Keratinocyte (primary cell): ENCODE measurements at regions not wholly inside any gene's neighbourhood (a gene's known extent, or its start where the extent isn't known, plus 50 kb on each side); places are given as distances from the start of the nearest gene placed in this dataset.

ENCODE experiments used
- DNase-seq: peaks from one replicate; pipeline ENCODE4 v3.0.0-alpha.2; 2011; ENCODE audit warnings: low read depth, missing footprints, low spot score
- FAIRE-seq: peaks from 2 replicates; lab custom pipeline; 2011; peaks lifted over from hg19 to GRCh38; lab: Jason Lieb, UNC
- H2AFZ ChIP-seq: 2 replicates; pipeline ENCODE4 v1.6.0; 2012; ENCODE audit warnings: low read length, control low read depth, inconsistent platforms; ENCODE audit not compliant: control insufficient read depth
- H3K27ac ChIP-seq: 2 replicates; pipeline ENCODE4 v1.5.1; 2011; ENCODE audit warnings: low read length; ENCODE audit not compliant: control insufficient read depth, insufficient read depth
- H3K27me3 ChIP-seq: 3 replicates; pipeline ENCODE4 v1.6.0; 2011; ENCODE audit warnings: low read length; ENCODE audit not compliant: control insufficient read depth, insufficient read depth; ENCODE audit errors: extremely low read depth
- H3K36me3 ChIP-seq, 2 experiments: 2 replicates in 1 of 2; 3 replicates in 1 of 2; pipeline ENCODE4 v1.5.1; 2011; ENCODE audit warnings: low read length in 2 of 2, mild to moderate bottlenecking in 1 of 2; ENCODE audit not compliant: control insufficient read depth in 2 of 2, insufficient read depth in 2 of 2; ENCODE audit errors: extremely low read depth in 1 of 2
- H3K4me1 ChIP-seq: 3 replicates; pipeline ENCODE4 v1.5.1; 2011; ENCODE audit warnings: low read length; ENCODE audit not compliant: control insufficient read depth, insufficient read depth; ENCODE audit errors: extremely low read depth
- H3K4me2 ChIP-seq: 3 replicates; pipeline ENCODE4 v1.6.0; 2011; ENCODE audit warnings: low read depth, low read length; ENCODE audit not compliant: control insufficient read depth, insufficient read depth; ENCODE audit errors: extremely low read depth
- H3K4me3 ChIP-seq, 3 experiments: fragments of 200-600 bp in 1 of 3; sonication (generic) in 1 of 3; 2 replicates in 2 of 3; 3 replicates in 1 of 3; pipeline ENCODE4 v1.5.1; 2011 to 2016; ENCODE audit warnings: low read length in 3 of 3, mild to moderate bottlenecking in 3 of 3, control low read depth in 2 of 3, inconsistent platforms in 1 of 3, low read depth in 1 of 3, mixed read lengths in 1 of 3, mixed run types in 1 of 3, moderate library complexity in 1 of 3; ENCODE audit not compliant: control insufficient read depth in 2 of 3, insufficient read depth in 2 of 3; ENCODE audit errors: extremely low read depth in 1 of 3
- H3K79me2 ChIP-seq: 2 replicates; pipeline ENCODE4 v1.6.0; 2012; ENCODE audit warnings: low read length; ENCODE audit not compliant: control insufficient read depth, insufficient read depth
- H3K9ac ChIP-seq: 3 replicates; pipeline ENCODE4 v1.6.0; 2011; ENCODE audit warnings: low read length; ENCODE audit not compliant: control insufficient read depth, insufficient read depth; ENCODE audit errors: extremely low read depth
- H3K9me1 ChIP-seq: 3 replicates; pipeline ENCODE4 v1.6.0; 2011; ENCODE audit warnings: low read length; ENCODE audit not compliant: control insufficient read depth, insufficient read depth; ENCODE audit errors: extremely low read depth
- H3K9me3 ChIP-seq: 2 replicates; pipeline ENCODE4 v1.5.1; 2012; ENCODE audit warnings: low read depth, low read length; ENCODE audit not compliant: control insufficient read depth
- H4K20me1 ChIP-seq: 3 replicates; pipeline ENCODE4 v1.6.0; 2011; ENCODE audit warnings: low read length; ENCODE audit not compliant: control insufficient read depth, insufficient read depth; ENCODE audit errors: extremely low read depth
- EZH2 ChIP-seq: IDR thresholded peaks from one replicate; pipeline ENCODE4 v1.6.1; 2012; ENCODE audit warnings: inconsistent platforms, mild to moderate bottlenecking, low read length, moderate library complexity
- dilution Hi-C: fragments of 300-500 bp; cut with MboI; formaldehyde crosslinking; loops from one replicate; pipeline ENCODE4 v1.7.0; 2020; ENCODE audit warnings: low sequenced_read_pairs; ENCODE audit not compliant: extremely low pct_ligation_motif_present
- TF ChIP-seq, protein P1 (sequence below), 3 experiments: IDR thresholded peaks in 1 of 3; conservative IDR thresholded peaks in 1 of 3; optimal IDR thresholded peaks in 1 of 3; 2 replicates in 2 of 3; 3 replicates in 1 of 3; pipeline versions ENCODE3 to v1.5.1; 2011; ENCODE audit warnings: low read length in 3 of 3, mild to moderate bottlenecking in 3 of 3, moderate library complexity in 2 of 3, control low read depth in 1 of 3, inconsistent platforms in 1 of 3; ENCODE audit not compliant: insufficient read depth in 2 of 3; ENCODE audit errors: extremely low read depth in 1 of 3

GRCh38 chr22:23401111-23401909 is 178.8 kb downstream of the IGLL1 start:
- Histone ChIP-seq H3K4me1 (peaks cover 2% of the 10 kb centered on the region), H3K27me3 (no peaks in the 10 kb centered on the region), H4K20me1 (no peaks in the 10 kb centered on the region), H3K79me2 (no peaks in the 10 kb centered on the region), H3K9me3 (no peaks in the 10 kb centered on the region), H3K36me3 (no peaks in the 10 kb centered on the region), H2AFZ (no peak overlapping the region), H3K27ac (no peak overlapping the region), H3K4me2 (no peak overlapping the region), H3K9ac (no peak overlapping the region), H3K9me1 (no peaks in the 10 kb centered on the region), H3K4me3 (peak overlapping the region in 1 of 3 experiments; percentile 45)
- dilution Hi-C loops, result no loop called here
- DNase-seq (peak; percentile 42), FAIRE-seq (no peak)
- no peak for TF ChIP-seq EZH2
- TF ChIP-seq, protein P1, sequence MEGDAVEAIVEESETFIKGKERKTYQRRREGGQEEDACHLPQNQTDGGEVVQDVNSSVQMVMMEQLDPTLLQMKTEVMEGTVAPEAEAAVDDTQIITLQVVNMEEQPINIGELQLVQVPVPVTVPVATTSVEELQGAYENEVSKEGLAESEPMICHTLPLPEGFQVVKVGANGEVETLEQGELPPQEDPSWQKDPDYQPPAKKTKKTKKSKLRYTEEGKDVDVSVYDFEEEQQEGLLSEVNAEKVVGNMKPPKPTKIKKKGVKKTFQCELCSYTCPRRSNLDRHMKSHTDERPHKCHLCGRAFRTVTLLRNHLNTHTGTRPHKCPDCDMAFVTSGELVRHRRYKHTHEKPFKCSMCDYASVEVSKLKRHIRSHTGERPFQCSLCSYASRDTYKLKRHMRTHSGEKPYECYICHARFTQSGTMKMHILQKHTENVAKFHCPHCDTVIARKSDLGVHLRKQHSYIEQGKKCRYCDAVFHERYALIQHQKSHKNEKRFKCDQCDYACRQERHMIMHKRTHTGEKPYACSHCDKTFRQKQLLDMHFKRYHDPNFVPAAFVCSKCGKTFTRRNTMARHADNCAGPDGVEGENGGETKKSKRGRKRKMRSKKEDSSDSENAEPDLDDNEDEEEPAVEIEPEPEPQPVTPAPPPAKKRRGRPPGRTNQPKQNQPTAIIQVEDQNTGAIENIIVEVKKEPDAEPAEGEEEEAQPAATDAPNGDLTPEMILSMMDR (optimal IDR thresholded peaks at IDR 0.05 in 1 of 3, IDR thresholded peaks at IDR 0.05 in 1 of 3, conservative IDR thresholded peaks at IDR 0.05 in 1 of 3; ENCODE audit: extremely low read depth in 1 of 3, insufficient read depth in 2 of 3, low read length in 3 of 3), result no peak

- H2AFZ ChIP-seq, result no peak overlapping the region
- dilution Hi-C loops, result no loop called here
- TF ChIP-seq, protein P1 (optimal IDR thresholded peaks at IDR 0.05 in 1 of 3, IDR thresholded peaks at IDR 0.05 in 1 of 3, conservative IDR thresholded peaks at IDR 0.05 in 1 of 3; ENCODE audit: extremely low read depth in 1 of 3, insufficient read depth in 2 of 3, low read length in 3 of 3), result no peak
- TF ChIP-seq EZH2, result no peak
- H3K9me1 ChIP-seq, result no peaks in the 10 kb centered on the region
- H4K20me1 ChIP-seq, result no peaks in the 10 kb centered on the region
- H3K27me3 ChIP-seq, result no peaks in the 10 kb centered on the region
- H3K4me2 ChIP-seq, result no peak overlapping the region
- FAIRE-seq (no peak), DNase-seq (no peak)
- peaks cover 2% of the 10 kb centered on the region for H3K4me1 ChIP-seq
- H3K9me3 ChIP-seq, result no peaks in the 10 kb centered on the region
- H3K9ac ChIP-seq, result no peak overlapping the region
- no peak overlapping the region for H3K27ac ChIP-seq
- no peak overlapping the region for H3K4me3 ChIP-seq
- H3K36me3 ChIP-seq, result no peaks in the 10 kb centered on the region
- H3K79me2 ChIP-seq, result no peaks in the 10 kb centered on the region
Measured at GRCh38 chr22:23400286-23400981, 179.7 kb downstream of the IGLL1 start.
